ENCODE measurements at regions not wholly inside any gene's neighbourhood (a gene's known extent, or its start where the extent isn't known, plus 50 kb on each side); places are given as distances from the start of the nearest gene placed in this dataset.
A peak's percentile ranks its signal among the peaks of the same experiment; 100 is the strongest.

DNA sequence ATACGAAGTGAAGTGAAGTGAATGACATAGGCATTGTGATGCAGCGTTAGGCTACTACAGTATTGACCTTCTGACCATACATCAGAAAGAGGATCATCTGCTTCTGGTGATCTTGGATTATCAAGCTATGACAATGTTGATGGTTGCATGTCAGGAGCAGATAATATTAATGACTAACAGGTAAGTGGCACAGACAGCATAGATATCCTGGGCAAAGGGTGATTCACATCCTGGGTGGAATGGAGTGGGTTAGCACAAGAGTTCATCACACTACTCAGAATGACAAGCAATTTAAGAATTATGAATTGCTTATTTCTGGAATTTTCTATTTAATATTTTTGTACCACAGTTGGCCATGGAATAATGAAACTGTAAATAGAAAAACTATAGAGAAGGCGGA, 397.9 kb upstream of the ATP2B1 start:
- H3K27me3 ChIP-seq, result no peaks in the 10 kb centered on the region
- no peak for DNase-seq (ENCODE audit: extremely low spot score in 2 of 2)
- no peaks in the 10 kb centered on the region for H3K36me3 ChIP-seq
- H3K4me3 ChIP-seq, result no peak overlapping the region
- no peaks in the 10 kb centered on the region for H3K9me3 ChIP-seq
- no peak overlapping the region for H3K27ac ChIP-seq
- TF ChIP-seq POLR2A (IDR thresholded peaks at IDR 0.05), result no peak
- TF ChIP-seq, protein P1, sequence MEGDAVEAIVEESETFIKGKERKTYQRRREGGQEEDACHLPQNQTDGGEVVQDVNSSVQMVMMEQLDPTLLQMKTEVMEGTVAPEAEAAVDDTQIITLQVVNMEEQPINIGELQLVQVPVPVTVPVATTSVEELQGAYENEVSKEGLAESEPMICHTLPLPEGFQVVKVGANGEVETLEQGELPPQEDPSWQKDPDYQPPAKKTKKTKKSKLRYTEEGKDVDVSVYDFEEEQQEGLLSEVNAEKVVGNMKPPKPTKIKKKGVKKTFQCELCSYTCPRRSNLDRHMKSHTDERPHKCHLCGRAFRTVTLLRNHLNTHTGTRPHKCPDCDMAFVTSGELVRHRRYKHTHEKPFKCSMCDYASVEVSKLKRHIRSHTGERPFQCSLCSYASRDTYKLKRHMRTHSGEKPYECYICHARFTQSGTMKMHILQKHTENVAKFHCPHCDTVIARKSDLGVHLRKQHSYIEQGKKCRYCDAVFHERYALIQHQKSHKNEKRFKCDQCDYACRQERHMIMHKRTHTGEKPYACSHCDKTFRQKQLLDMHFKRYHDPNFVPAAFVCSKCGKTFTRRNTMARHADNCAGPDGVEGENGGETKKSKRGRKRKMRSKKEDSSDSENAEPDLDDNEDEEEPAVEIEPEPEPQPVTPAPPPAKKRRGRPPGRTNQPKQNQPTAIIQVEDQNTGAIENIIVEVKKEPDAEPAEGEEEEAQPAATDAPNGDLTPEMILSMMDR (IDR thresholded peaks at IDR 0.05), result no peak
- TF ChIP-seq POLR2AphosphoS5 (IDR thresholded peaks at IDR 0.05; ENCODE audit: insufficient read depth in 1 of 2, low read depth in 1 of 2), result no peak
- intact Hi-C loops (cut with DNase I), result no loop called here
- H3K4me1 ChIP-seq, result no peaks in the 10 kb centered on the region

GRCh38 chr12:90102957-90103652, 394.5 kb upstream of the ATP2B1 start:
- intact Hi-C loops (cut with DNase I), result no loop called here
- Histone ChIP-seq H3K36me3 (no peaks in the 10 kb centered on the region), H3K27me3 (no peaks in the 10 kb centered on the region), H3K4me1 (no peaks in the 10 kb centered on the region), H3K4me3 (no peak overlapping the region), H3K27ac (no peak overlapping the region), H3K9me3 (no peaks in the 10 kb centered on the region)
- DNase-seq (ENCODE audit: extremely low spot score in 2 of 2), result no peak
- TF ChIP-seq, protein P1 (IDR thresholded peaks at IDR 0.05), result peak in 2 of 3 experiments; percentile 25 to 29
- no peak for TF ChIP-seq POLR2AphosphoS5 (IDR thresholded peaks at IDR 0.05; ENCODE audit: insufficient read depth in 1 of 2, low read depth in 1 of 2)

- Histone ChIP-seq H3K27me3 (no peaks in the 10 kb centered on the region), H3K4me3 (no peak overlapping the region), H3K4me1 (no peaks in the 10 kb centered on the region), H3K36me3 (no peaks in the 10 kb centered on the region), H3K27ac (no peak overlapping the region), H3K9me3 (no peaks in the 10 kb centered on the region)
- TF ChIP-seq, protein P1 (IDR thresholded peaks at IDR 0.05), result no peak
- TF ChIP-seq POLR2A (IDR thresholded peaks at IDR 0.05) (no peak), POLR2AphosphoS5 (IDR thresholded peaks at IDR 0.05; ENCODE audit: insufficient read depth in 1 of 2, low read depth in 1 of 2) (no peak)
- DNase-seq (ENCODE audit: extremely low spot score in 2 of 2), result no peak
- intact Hi-C loops (cut with DNase I), result no loop called here
Observed at GRCh38 chr12:90100579-90100978, 391.9 kb upstream of the ATP2B1 start.

- Histone ChIP-seq H3K36me3 (no peaks in the 10 kb centered on the region), H3K27ac (no peak overlapping the region), H3K4me3 (no peak overlapping the region), H3K9me3 (no peaks in the 10 kb centered on the region), H3K4me1 (no peaks in the 10 kb centered on the region), H3K27me3 (no peaks in the 10 kb centered on the region)
- no peak for DNase-seq (ENCODE audit: extremely low spot score in 2 of 2)
- TF ChIP-seq POLR2AphosphoS5 (IDR thresholded peaks at IDR 0.05; ENCODE audit: insufficient read depth in 1 of 2, low read depth in 1 of 2) (no peak), POLR2A (IDR thresholded peaks at IDR 0.05) (no peak)
- TF ChIP-seq, protein P1 (IDR thresholded peaks at IDR 0.05), result no peak
- intact Hi-C loops (cut with DNase I), result no loop called here
Observed at GRCh38 chr12:90099288-90099687, 390.6 kb upstream of the ATP2B1 start.

DNA sequence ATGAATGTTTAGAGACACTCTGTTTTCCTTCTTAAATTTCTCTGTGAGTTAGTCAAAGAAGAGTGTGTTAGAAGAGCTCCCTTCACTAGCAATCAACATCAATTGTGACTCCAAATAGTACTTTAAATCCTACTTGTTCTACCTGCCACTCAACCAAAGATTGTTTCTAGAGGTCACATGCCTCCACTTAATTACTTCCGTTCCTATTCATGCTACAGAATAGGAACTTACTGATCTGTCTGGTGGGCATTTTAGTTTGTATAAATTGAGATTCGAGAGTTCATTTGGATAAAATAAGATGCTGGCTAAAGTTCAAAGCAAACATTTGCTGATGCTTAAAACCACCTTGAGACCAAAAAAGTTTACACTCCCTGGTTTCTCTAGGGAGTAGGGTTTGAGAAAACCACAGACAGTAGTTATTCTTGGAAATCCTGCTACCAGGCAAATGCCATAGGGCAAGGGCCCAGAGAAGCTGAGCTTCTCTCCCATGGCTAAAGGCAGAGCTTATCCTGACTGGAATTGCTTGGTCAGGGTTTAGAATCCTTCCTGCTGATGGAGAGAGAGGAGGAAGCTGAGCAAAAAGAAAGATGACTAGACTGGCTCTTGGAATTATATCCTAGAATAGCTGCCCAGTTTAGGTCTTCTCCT, 389.6 kb upstream of the ATP2B1 start:
- H3K36me3 ChIP-seq, result no peaks in the 10 kb centered on the region
- DNase-seq (ENCODE audit: extremely low spot score in 2 of 2), result no peak

More for the DNA sequence above, 389.6 kb upstream of the ATP2B1 start:
- TF ChIP-seq POLR2AphosphoS5 (IDR thresholded peaks at IDR 0.05; ENCODE audit: insufficient read depth in 1 of 2, low read depth in 1 of 2), result no peak
- TF ChIP-seq POLR2A (IDR thresholded peaks at IDR 0.05), result no peak
- TF ChIP-seq, protein P1 (IDR thresholded peaks at IDR 0.05), result no peak
- H3K4me3 ChIP-seq, result no peak overlapping the region
- no peaks in the 10 kb centered on the region for H3K9me3 ChIP-seq
- no peaks in the 10 kb centered on the region for H3K27me3 ChIP-seq
- intact Hi-C loops (cut with DNase I), result no loop called here
- H3K4me1 ChIP-seq, result no peaks in the 10 kb centered on the region
- H3K27ac ChIP-seq, result no peak overlapping the region

All from vagina (tissue), 2 donors.